ENCODE measurements at regions not wholly inside any gene's neighbourhood (a gene's known extent, or its start where the extent isn't known, plus 50 kb on each side); places are given as distances from the start of the nearest gene placed in this dataset.
A peak's percentile ranks its signal among the peaks of the same experiment; 100 is the strongest.
"Not testable (repeated sequence)": the region's sequence is repeated elsewhere in the genome, so short reads cannot be mapped to it uniquely, and the experiment has no call there.

DNA sequence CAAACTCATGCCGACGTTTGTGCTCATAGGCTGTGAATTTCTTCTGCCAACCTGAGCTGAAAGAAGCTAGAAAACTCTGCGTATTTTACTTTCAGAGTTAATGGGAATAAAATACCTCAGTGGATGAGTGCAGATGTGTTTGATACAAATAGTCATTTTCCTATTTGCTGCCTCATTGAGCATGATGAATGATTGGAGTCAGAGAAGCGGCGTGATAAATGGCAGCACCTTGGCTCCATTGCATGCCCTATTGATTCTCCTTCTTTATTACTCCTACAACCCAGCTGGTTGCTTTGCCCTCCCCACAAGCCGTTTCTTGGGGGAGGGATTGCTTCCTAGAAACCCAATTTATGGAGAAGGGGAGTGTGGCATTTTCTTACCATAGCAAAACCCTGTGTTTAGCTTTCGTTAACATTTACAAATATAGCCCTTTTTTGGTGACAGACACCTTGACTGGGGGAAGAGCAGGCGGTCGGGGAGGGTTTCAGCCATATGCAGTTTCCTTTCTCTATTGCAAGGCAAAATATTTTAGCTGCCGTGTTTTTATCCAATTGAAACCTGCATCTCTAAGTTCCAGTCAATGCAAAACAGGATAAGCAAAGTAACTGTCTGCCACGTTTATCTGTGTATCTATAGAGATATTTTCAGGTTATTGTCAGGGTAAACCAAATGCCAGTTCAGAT, 93.1 kb upstream of the TBCA start:
- no peak for DNase-seq (ENCODE audit: low read depth in 2 of 2)

- no peak for DNase-seq (ENCODE audit: low read depth in 2 of 2)
These were observed 91.8 kb upstream of the TBCA start for GRCh38 chr5:77867914-77868313.

DNA sequence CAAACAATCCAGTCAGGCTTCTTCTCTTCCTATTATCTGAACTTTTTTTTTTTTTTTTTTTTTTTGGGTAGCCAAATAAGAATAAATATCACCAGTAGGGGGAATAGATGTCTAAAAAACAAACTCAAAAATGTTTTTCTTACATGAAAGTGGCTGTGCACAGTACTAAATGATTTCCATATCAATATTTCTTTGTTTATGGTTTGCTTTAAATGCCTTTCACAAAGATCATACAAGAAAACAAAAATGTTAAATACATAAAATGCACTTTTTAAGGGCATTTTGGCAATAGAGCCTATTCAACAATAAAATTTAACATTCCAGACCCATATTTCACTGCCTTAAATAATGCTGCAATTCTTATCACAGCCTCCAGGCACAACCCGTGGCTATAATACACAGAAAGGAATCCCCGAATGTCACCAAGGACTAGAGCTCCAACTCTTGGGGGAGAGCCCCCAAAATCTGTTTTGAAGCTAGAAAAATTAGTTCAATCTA, 91.1 kb upstream of the TBCA start:
- DNase-seq (ENCODE audit: low read depth in 2 of 2) = no peak

DNA sequence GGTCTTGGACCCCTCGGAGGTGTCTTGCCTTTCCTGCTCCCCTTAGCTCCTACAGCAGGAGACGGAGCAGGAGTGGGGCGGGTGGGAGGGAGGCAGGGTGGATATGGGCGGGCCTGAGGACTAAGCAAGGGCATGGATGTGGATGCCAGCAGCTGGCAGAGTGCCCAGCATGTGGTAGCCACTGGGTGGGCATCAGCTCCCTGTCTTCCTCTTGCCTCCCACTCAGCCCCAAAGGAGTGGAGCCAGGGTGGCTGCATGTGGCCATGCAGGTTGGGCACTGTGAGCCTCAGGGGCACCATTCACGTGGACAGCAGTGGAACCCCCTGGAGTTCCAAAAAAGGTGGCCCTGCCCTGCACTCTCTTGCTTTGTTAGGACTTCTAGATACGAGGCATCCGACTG, 90.1 kb upstream of the TBCA start:
- DNase-seq (ENCODE audit: low read depth in 2 of 2) = no peak

- DNase-seq (ENCODE audit: low read depth in 2 of 2) = no peak
These were observed 88.9 kb upstream of the TBCA start for GRCh38 chr5:77864997-77865396.

DNA sequence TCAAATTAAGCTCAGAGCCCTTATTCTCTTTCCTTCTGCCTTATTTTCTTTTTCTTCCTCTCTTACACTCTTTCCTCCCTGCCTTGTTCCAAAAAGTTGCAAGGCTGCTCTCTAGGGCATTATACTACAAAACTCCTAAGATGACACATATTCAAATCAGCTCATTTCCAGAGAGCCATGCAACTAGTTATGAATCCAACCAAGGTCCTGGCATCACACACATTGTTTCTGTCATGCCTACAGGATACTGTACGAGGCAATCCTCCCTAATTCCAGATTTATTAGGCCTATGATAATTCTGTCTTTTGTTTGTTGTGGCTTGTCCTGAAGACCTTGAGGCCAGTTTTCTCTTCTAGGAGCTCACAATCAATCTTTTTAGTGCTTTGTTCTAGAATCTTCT, 87.0 kb upstream of the TBCA start:
- DNase-seq (ENCODE audit: low read depth in 2 of 2) = no peak

- no peak for DNase-seq (ENCODE audit: low read depth in 2 of 2)
These were observed 85.4 kb upstream of the TBCA start for GRCh38 chr5:77861576-77861975.

DNA sequence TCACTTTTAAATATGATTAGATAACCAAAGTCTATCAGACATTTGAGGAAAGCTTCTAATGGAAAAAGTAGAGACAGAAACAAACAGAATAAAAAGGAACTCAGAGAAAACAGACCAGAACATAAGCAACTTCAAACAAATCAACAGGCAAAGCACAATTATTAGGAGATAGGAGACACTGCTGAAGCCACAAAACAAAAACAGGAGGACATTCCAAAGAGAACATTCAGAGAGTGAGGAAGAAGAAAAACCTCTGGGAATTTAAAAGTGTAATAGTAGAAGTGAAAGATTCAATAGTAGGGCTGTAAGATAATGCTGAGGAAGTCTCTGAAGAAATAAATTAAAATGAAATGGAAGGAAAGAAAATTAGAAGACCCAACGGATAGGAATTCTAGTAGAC, 83.2 kb upstream of the TBCA start:
- no peak for DNase-seq (ENCODE audit: low read depth in 2 of 2)

DNA sequence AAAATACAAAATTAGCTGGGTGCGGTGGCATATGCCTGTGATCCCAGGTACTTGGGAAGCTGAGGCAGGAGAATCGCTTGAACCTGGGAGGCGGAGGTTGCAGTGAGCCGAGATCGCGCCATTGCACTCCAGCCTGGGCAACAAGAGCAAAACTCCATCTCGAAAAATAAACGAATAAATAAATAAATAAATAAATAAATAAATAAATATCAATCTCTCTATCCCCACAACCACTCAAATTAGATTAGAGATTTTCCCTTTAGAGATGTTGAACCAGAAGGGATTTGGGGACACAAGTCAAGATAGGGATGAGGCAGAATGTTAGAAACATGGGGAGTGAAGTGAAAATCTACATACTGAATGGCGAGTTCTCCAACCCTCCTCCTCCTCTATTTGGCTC, 82.5 kb upstream of the TBCA start:
- not testable (repeated sequence) for DNase-seq (ENCODE audit: low read depth in 2 of 2)

DNA sequence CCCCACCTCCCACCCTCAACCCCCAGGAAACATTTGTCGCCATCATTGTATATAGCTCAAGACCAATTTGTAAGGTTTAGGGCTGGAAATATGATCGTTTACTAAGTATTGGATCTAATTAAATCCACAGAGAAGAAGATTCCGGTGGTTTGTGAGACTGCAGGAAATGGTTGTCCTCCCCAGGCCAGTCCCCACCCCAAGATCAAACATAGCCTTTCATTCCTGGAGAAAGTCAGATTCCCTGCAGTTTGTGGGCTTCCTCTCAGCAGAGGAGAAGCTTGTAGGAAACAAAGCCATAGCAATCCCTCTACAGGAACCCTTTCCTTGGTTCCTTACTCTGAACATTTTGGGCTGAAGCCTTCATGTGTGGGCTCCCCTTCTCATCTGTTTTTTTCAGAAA, 79.2 kb upstream of the TBCA start:
- DNase-seq (ENCODE audit: low read depth in 2 of 2) = no peak

- DNase-seq (ENCODE audit: low read depth in 2 of 2) = no peak
These were observed 77.3 kb upstream of the TBCA start for GRCh38 chr5:77853353-77853907.

DNA sequence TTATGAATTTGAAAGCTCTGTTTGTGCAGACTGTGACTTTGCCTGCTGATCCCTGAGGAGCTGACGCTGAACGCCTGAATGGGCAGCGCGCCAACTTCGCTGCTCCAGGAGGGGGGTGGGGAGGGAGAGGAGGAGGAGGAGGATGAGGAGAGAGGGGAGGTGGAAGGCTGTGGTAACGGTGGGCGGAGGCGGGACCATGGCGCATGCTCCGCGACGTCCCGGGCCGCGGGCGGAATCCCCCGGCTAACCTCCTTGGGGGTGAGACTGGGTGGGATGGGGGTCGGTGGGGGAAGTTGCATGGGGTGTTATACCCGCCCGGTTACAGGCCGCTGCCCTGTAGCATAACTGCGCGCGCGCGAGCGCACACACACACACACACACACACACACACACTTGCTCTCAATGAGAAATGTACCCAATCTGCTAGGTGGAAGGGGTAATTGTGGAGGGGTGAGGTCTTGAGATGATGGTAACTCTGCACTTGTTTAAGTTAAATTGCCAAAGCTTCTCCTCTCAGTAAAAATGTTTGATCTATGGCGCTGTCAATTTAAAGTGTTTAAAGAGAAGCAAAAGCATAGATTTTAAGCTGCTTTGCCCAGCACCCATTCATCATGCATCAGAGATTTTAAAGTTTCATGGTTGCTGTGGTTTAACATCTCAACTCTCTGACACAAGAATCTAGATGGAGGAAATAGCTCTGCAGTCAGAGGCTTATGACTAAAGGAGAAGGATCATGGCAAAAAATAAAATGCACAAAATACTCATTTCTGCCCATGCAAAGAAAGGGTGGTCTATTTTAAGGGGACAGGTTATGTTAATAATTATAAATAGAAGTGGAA, 76.6 kb upstream of the TBCA start:
- DNase-seq (ENCODE audit: low read depth in 2 of 2) = peak in 1 of 2 donors; percentile 21

DNA sequence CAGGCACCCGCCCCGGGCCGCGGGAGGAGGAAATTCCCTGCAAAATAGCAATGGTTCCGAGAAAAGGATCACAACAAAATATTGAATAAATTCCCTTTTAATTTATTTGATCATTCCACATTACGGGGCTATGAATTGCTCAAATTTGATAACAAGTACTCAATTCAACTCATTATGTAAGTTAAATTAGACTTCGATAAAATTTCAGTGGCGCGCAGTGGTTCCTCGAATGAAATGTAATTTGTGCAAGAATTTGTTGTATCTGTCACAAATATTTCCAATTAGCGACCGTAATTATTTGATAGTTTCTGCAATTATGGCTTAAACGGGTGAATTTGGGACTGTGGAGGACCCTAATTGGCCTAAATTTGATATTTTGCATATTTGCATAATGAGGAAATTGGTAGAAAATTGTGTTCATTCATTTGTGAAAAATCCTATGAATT, 76.0 kb upstream of the TBCA start:
- DNase-seq (ENCODE audit: low read depth in 2 of 2) = no peak

DNA sequence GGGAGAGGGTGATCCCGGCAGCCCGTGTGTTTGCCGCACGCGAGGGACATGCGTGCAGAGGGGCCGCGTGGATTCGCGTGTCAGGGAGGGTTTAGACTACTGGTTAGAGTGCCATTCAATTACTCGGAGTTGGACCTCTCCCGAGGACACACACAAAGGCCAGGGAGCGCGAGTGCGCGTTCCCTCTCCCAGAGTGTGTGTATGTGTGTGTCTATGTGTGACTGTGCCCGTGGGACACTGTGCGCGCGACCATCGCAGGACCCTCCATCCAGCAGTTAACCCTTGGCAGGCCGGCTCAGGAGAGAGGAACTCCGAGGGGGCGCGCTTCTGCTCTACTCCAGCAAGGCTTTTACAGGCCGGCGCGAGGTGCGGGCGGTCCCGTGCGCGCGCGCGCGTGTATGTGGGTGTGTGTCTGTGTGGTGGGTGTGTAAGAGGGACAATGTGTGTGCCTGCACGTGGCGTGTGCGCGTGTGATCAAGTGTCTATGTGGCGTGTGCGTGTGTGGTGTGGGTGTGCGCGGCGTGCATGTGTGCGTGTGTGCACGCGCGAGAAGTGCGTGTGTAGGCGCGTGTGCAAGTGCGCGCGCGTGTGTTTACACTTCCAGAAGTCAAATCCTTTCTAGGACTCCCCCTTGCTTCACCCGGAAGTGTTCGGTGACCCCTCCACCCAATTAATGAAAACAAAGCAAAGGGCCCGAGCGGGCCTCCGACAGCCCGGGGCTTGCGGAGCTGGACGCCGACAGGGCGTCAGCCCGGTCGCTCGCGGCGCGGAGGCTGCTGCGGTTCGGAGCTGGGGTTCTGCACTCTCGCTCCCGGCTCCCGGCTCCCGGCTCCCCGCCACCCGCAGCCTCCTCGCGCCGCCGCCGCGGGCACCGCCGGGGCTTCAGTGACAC, 75.3 kb upstream of the TBCA start:
- no peak for DNase-seq (ENCODE audit: low read depth in 2 of 2)

DNA sequence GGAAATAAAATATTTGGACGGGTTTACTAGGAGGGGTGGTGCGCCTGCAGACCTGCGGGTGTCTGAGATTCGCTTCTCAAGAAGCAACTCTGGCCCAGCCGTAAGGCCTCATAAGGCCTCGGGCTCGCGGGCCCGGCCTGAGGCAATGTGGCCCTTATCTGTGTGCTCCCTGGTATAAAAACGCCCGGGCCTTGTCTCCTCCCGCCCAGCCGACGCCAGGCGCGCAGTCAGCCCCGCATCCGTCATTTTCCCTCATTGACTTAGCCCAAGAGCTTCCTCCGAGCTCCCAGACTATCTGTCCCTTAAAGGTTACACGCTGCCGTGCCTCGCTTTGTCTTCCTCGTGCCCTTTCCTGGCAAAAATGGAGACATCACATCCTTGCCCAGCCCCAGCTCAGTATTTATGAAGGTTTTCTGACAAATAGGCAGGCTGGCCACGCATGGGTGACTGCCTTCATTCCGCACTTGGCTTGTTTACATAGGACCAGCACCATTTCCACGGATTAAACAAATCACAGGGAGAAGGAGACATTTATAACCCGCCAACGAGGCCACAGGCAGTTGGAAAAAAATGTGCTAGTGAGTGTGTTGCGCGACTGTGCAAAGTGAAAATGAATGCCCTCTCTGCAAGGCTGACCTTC, 74.5 kb upstream of the TBCA start:
- no peak for DNase-seq (ENCODE audit: low read depth in 2 of 2)

DNA sequence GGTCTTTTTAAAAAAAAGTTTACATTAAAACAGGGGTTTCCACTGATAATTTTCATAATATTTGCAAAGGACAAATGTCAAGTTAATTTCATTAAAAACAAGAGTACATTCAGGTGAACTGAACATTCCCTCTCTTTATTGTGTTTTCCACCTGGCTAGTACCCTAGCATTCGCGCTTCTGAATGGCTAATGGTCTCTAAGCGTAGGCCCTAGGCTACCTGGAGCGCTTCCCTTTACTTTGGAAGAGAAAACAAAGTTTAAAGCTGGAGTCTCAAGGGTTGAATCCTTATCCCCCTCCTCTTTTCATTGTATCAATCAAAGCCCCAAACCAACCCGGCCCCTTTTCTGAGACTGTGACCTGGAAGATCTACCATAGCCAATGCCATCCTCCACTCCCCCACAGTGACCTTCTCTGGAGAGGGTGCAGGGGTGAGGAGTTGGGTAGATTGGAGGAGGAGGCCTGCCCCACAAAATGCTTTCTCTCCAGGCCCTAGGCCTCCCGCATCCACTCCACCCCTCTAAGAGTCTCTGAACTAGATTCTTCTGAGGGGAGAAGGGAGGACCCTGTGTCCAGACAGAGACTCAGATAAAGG, 73.3 kb upstream of the TBCA start:
- no peak for DNase-seq (ENCODE audit: low read depth in 2 of 2)

DNA sequence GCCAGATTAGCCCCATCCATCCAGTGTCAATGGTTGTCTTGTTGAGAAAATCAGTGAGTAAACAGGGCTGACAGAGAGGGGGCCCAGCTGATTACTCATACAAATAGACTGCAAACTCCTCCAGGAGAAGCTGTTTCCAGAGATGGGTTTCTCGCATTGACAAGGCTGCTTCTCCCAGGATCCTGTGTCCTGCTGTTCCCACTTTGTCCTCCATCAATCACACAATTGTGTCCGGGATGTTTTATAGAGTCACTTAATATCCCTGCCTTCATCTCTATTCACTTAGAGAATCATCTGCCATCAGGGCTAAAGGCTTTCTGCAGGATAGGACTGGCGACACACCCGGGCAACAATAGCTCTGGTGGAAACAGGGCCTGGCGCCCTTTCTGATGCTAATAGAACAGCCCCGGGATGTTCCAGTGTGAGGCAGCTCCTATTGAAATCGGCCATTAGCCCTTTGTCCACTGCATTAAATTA, 71.7 kb upstream of the TBCA start:
- no peak for DNase-seq (ENCODE audit: low read depth in 2 of 2)

- DNase-seq (ENCODE audit: low read depth in 2 of 2) = no peak
These were observed 71.0 kb upstream of the TBCA start for GRCh38 chr5:77847129-77847460.

- DNase-seq (ENCODE audit: low read depth in 2 of 2) = no peak
These were observed 70.4 kb upstream of the TBCA start for GRCh38 chr5:77846422-77847128.

DNA sequence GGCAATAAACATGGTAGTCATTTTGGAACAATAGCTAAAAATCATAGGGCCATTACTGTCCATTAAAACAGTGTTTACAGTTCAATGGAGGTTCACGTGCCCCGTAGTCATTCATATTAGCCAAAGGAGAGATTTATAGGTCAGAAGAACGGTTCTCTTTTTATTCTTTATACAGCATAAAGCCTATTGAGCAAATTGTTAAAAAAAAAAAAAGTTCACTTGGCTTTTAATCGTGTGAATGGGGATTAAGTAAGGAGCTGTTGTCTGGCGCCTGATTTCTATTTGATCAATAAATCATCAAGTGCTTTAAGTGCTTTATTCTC, 69.1 kb upstream of the TBCA start:
- DNase-seq (ENCODE audit: low read depth in 2 of 2) = no peak
